SK-N-SH treated with all-trans-retinoic acid at 6 μM for 48 hours (cell line): ENCODE measurements at regions not wholly inside any gene's neighbourhood (a gene's known extent, or its start where the extent isn't known, plus 50 kb on each side); places are given as distances from the start of the nearest gene placed in this dataset.

Experiments
- ESRRG ChIP-seq: fragments of 250-450 bp; sonication (Bioruptor Pico); IDR thresholded peaks from 2 replicates; pipeline ENCODE4 v1.6.1; 2021; ENCODE audit warnings: mild to moderate bottlenecking
- OSR1 ChIP-seq: fragments of 250-450 bp; sonication (Bioruptor Pico); IDR thresholded peaks from 2 replicates; pipeline ENCODE4 v1.8.0; 2022; ENCODE audit warnings: moderate library complexity, mild to moderate bottlenecking, inconsistent platforms
- RARB ChIP-seq: fragments of 250-450 bp; sonication (Bioruptor Pico); IDR thresholded peaks from 2 replicates; pipeline ENCODE4 v1.8.0; 2021; ENCODE audit warnings: mild to moderate bottlenecking, moderate library complexity

- TF ChIP-seq RARB (CRISPR knock-in tag): no peak
- TF ChIP-seq ESRRG (CRISPR knock-in tag): no peak
- no peak for TF ChIP-seq OSR1 (CRISPR knock-in tag)
Measured at GRCh38 chr2:42113452-42113851, 55.7 kb upstream of the EML4 start.
